ENCODE measurements at regions not wholly inside any gene's neighbourhood (a gene's known extent, or its start where the extent isn't known, plus 50 kb on each side); places are given as distances from the start of the nearest gene placed in this dataset.
A peak's percentile ranks its signal among the peaks of the same experiment; 100 is the strongest.
"Not testable (repeated sequence)": the region's sequence is repeated elsewhere in the genome, so short reads cannot be mapped to it uniquely, and the experiment has no call there.

DNA sequence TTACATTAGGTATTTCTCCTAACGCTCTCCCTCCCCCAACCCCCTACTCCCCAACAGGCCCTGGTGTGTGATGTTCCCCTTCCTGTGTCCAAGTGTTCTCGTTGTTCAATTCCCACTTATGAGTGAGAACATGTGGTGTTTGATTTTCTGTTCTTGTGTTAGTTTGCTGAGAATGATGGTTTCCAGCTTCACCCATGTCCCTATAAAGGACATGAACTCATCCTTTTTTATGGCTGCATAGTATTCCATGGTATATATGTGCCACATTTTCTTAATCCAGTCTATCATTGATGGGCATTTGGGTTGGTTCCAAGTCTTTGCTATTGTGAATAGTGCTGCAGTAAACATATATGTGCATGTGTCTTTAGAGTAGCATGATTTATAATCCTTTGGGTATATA, 162.1 kb upstream of the DLX2 start:
- not testable (repeated sequence) for DNase-seq

- not testable (repeated sequence) for DNase-seq
These were observed 157.7 kb upstream of the ITGA6 start for GRCh38 chr2:172269507-172270244.

GRCh38 chr2:172270278-172271079, 156.9 kb upstream of the ITGA6 start:
- DNase-seq: no peak

- DNase-seq: no peak
These were observed 153.3 kb upstream of the ITGA6 start for GRCh38 chr2:172273910-172274571.

DNA sequence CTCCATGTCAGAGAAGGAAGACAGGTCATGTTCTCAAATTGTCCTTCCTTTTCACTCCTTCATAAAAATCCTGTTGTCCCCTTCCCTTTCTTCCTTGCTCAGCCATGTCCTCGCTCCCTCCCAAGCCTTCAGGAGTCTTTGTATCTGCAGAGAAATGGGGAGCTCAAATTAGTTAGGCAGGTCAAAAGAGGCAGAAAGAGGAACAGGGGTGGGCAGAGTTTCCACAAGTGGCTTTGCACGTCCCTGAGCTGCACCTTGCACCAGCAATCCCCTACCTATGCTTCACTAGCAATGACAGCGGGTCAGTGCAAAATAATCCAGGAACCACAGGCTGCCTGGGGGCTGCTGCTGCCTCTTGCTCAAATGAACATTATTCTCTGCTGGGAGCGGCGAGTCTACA, 152.1 kb upstream of the ITGA6 start:
- DNase-seq: no peak

GRCh38 chr2:172276961-172277360, 150.4 kb upstream of the ITGA6 start:
- no peak for DNase-seq

DNA sequence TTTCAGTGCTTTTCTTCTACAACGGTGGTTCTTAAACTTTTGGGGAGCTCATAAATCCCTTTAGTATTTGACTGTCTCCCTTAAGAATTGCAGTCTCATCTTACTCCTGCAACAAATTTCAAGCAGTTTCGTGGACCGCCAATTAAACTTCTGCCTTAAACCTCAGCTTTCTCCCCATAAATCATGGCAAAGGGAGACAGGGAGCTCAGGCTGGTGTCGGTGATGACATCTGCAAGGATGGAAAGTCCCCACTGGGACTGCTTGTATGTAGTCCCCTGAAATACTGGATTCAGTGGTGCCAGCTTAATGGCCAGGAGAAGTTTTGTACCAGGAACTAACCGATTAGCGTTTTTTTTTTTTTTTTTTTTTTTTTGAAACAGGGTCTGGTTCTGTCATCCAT, 148.7 kb upstream of the ITGA6 start:
- no peak for DNase-seq

DNA sequence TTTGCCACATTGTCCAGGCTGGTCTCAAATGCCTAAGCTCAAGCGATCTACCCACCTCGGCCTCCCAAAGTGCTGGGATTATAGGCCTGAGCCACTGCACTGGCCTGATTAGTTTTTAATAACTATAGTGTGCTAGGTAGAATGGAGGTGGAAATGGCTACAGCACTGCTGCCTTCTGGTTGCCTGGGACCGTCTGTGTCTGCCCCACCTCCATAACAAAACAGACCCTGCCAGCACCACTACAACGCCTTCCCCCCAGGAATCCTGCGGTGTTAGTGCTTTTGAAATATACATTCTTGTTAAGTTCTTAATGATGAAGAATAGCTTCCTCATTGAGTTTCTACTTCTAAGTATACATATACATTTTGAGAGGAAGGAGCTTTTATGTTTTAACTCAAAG, 148.2 kb upstream of the ITGA6 start:
- no peak for DNase-seq

DNA sequence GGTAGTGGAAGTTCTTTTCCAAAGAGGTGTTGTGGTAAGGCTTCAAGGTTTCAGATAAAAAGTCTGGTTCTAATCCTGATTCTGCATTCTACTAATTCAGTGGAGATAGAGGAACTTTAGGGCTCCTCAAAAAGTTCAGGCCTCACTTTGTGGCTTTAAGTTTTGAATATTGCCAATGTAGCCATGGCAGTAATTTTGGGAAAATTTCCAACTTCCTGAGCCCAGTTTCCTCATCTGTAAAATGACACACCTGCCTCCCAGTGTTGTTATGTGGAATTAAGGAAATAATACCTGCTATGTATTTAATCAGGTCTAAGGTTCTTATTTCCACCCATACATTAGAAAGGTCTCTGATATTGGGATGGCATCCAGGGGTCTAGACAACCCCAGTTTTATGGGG, 147.6 kb upstream of the ITGA6 start:
- DNase-seq: no peak

- DNase-seq: peak; percentile 65
These were observed 146.6 kb upstream of the ITGA6 start for GRCh38 chr2:172280571-172281361.

GRCh38 chr2:172281648-172282570, 145.5 kb upstream of the ITGA6 start:
- no peak for DNase-seq

GRCh38 chr2:172282944-172283343, 144.4 kb upstream of the ITGA6 start:
- no peak for DNase-seq

GRCh38 chr2:172283476-172283875, 143.9 kb upstream of the ITGA6 start:
- DNase-seq: no peak

- no peak for DNase-seq
These were observed 143.2 kb upstream of the ITGA6 start for GRCh38 chr2:172284209-172284608.

- DNase-seq: no peak
These were observed 142.3 kb upstream of the ITGA6 start for GRCh38 chr2:172285010-172285621.

- no peak for DNase-seq
These were observed 141.6 kb upstream of the ITGA6 start for GRCh38 chr2:172285760-172286159.

DNA sequence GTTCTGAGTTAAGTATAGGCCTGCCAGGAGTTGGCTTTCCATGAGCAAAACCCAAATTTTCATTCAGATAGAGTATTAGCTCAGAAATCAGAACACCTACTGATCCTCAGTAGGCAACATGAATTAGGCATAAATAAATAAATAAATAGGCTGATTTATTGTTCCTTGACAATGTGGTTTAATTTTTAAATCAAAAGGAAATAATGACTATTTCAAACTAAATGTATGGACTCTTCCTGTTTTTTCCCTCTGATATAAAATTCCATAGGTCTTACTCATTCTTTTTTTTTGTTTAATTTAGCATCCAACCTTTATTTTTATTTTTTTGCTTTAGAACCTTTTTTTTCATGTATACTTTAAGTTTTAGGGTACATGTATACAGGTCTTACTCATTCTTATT, 140.2 kb upstream of the ITGA6 start:
- no peak for DNase-seq

- no peak for DNase-seq
These were observed 139.6 kb upstream of the ITGA6 start for GRCh38 chr2:172287605-172288315.

GRCh38 chr2:172288603-172289002, 138.8 kb upstream of the ITGA6 start:
- no peak for DNase-seq

GRCh38 chr2:172293952-172294351, 133.4 kb upstream of the ITGA6 start:
- no peak for DNase-seq

DNA sequence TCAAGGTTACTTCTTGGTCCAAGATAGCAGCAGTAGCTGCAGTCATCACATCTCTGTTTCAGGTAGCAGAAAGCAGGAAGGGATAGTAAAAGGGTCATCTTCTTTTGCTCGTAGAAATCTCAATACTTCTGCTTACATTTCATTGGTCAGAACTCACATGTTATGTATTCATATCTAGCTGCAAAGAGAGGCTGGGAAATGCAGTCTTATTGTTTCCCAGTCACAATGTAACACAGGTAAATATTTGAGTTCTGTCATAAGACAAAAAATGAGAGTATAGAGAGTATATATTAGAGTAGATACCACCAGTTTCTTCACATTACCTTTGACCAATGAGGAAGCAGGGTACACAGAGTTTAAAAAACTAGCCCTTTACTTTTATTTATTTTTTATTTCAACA, 132.4 kb upstream of the ITGA6 start:
- no peak for DNase-seq

Measured in NCI-H1048 (cell line).